Erythroblast (primary cell): ENCODE measurements at regions not wholly inside any gene's neighbourhood (a gene's known extent, or its start where the extent isn't known, plus 50 kb on each side); places are given as distances from the start of the nearest gene placed in this dataset.

ENCODE experiments used
- GATA1 ChIP-seq: IDR thresholded peaks from 2 replicates; pipeline ENCODE4 v1.6.1; 2011; ENCODE audit warnings: low read depth, mild to moderate bottlenecking, control low read depth, low read length, moderate library complexity
- POLR2A ChIP-seq: IDR thresholded peaks from 2 replicates; pipeline ENCODE4 v1.6.1; 2011; ENCODE audit warnings: mild to moderate bottlenecking, low read length

- no peak for TF ChIP-seq POLR2A
- no peak for TF ChIP-seq GATA1
These were observed 201.6 kb upstream of the CDH4 start for GRCh38 chr20:61050336-61050890.
